H9 (cell line): ENCODE measurements at regions not wholly inside any gene's neighbourhood (a gene's known extent, or its start where the extent isn't known, plus 50 kb on each side); places are given as distances from the start of the nearest gene placed in this dataset.

Source experiments
- DNase-seq: peaks from one replicate; pipeline ENCODE4 v3.0.0-alpha.2; 2017
- H2AFZ ChIP-seq: one replicate; pipeline ENCODE4 v1.6.1; 2013; ENCODE audit warnings: mild to moderate bottlenecking, low read length, control low read depth, moderate library complexity
- H2AK5ac ChIP-seq: 2 replicates; pipeline ENCODE4 v1.6.1; 2013; ENCODE audit warnings: low read length, control low read depth, mixed read lengths; ENCODE audit not compliant: insufficient read length
- H2BK120ac ChIP-seq: one replicate; pipeline ENCODE4 v1.6.1; 2013; ENCODE audit warnings: low read depth, mild to moderate bottlenecking, low read length, control low read depth, inconsistent platforms; ENCODE audit not compliant: poor library complexity, severe bottlenecking
- H2BK12ac ChIP-seq: 2 replicates; pipeline ENCODE4 v1.6.1; 2013; ENCODE audit warnings: low read length, control low read depth, mixed read lengths, low read depth; ENCODE audit not compliant: insufficient read length
- H2BK15ac ChIP-seq: 2 replicates; pipeline ENCODE4 v1.6.1; 2013; ENCODE audit warnings: low read depth, low read length, control low read depth
- H2BK20ac ChIP-seq: one replicate; pipeline ENCODE4 v1.6.1; 2013; ENCODE audit warnings: low read depth, mild to moderate bottlenecking, low read length, control low read depth, inconsistent platforms; ENCODE audit not compliant: poor library complexity, severe bottlenecking
- H2BK5ac ChIP-seq: 2 replicates; pipeline ENCODE4 v1.6.1; 2013; ENCODE audit warnings: low read length, control low read depth, mixed read lengths; ENCODE audit not compliant: insufficient read length
- H3K14ac ChIP-seq: 2 replicates; pipeline ENCODE4 v1.6.1; 2013; ENCODE audit warnings: low read length, control low read depth; ENCODE audit not compliant: insufficient read depth
- H3K18ac ChIP-seq: 2 replicates; pipeline ENCODE4 v1.6.1; 2013; ENCODE audit warnings: low read depth, mild to moderate bottlenecking, mixed read lengths, low read length, control low read depth; ENCODE audit not compliant: insufficient read length
- H3K23ac ChIP-seq: 2 replicates; pipeline ENCODE4 v1.6.1; 2013; ENCODE audit warnings: low read length, control low read depth, mixed read lengths, low read depth; ENCODE audit not compliant: insufficient read length
- H3K23me2 ChIP-seq: 2 replicates; pipeline ENCODE4 v1.6.1; 2013; ENCODE audit warnings: low read depth, mild to moderate bottlenecking, mixed read lengths, low read length, control low read depth; ENCODE audit not compliant: insufficient read length, poor library complexity, severe bottlenecking
- H3K27ac ChIP-seq: 2 replicates; pipeline ENCODE4 v1.5.1; 2013; ENCODE audit warnings: low read length, control low read depth, mixed read lengths, low read depth; ENCODE audit not compliant: insufficient read length
- H3K27me3 ChIP-seq: 2 replicates; pipeline ENCODE4 v1.6.1; 2013; ENCODE audit warnings: low read length, control low read depth, inconsistent platforms; ENCODE audit not compliant: insufficient read depth
- H3K4ac ChIP-seq: 2 replicates; pipeline ENCODE4 v1.6.1; 2013; ENCODE audit warnings: low read depth, mild to moderate bottlenecking, control low read depth, inconsistent platforms, low read length, moderate library complexity
- H3K4me1 ChIP-seq: 2 replicates; pipeline ENCODE4 v1.6.1; 2013; ENCODE audit warnings: low read length, control low read depth, inconsistent platforms; ENCODE audit not compliant: insufficient read depth
- H3K4me2 ChIP-seq: 2 replicates; pipeline ENCODE4 v1.6.1; 2013; ENCODE audit warnings: low read length, control low read depth, mixed read lengths; ENCODE audit not compliant: insufficient read length, insufficient read depth
- H3K56ac ChIP-seq: 2 replicates; pipeline ENCODE4 v1.6.1; 2013; ENCODE audit warnings: low read depth, mild to moderate bottlenecking, mixed read lengths, low read length, control low read depth; ENCODE audit not compliant: insufficient read length
- H3K79me1 ChIP-seq: 2 replicates; pipeline ENCODE4 v1.6.1; 2013; ENCODE audit warnings: low read depth, mild to moderate bottlenecking, moderate library complexity, low read length, control low read depth, inconsistent platforms; ENCODE audit not compliant: insufficient read depth, poor library complexity, severe bottlenecking
- H3K79me2 ChIP-seq: 2 replicates; pipeline ENCODE4 v1.6.1; 2013; ENCODE audit warnings: low read length, control low read depth, inconsistent platforms; ENCODE audit not compliant: insufficient read depth
- H3K9ac ChIP-seq: 2 replicates; pipeline ENCODE4 v1.6.1; 2013; ENCODE audit warnings: low read length, control low read depth, mixed read lengths; ENCODE audit not compliant: insufficient read length; ENCODE audit errors: extremely low read depth
- H3K9me3 ChIP-seq: one replicate; pipeline ENCODE4 v1.6.1; 2013; ENCODE audit warnings: low read depth, low read length, inconsistent platforms; ENCODE audit not compliant: control insufficient read depth
- H3T11ph ChIP-seq: one replicate; pipeline ENCODE4 v1.6.1; 2013; ENCODE audit warnings: mild to moderate bottlenecking, low read length, control low read depth, inconsistent platforms
- H4K20me1 ChIP-seq: one replicate; pipeline ENCODE4 v1.6.1; 2013; ENCODE audit not compliant: control insufficient read depth, insufficient read length, insufficient read depth
- H4K5ac ChIP-seq: 2 replicates; pipeline ENCODE4 v1.6.1; 2013; ENCODE audit warnings: low read depth, mild to moderate bottlenecking, mixed read lengths, low read length, control low read depth; ENCODE audit not compliant: insufficient read length
- H4K8ac ChIP-seq: replicated peaks from 2 replicates; pipeline ENCODE4 v1.6.1; 2013; ENCODE audit warnings: low read length, control low read depth, mixed read lengths, low read depth; ENCODE audit not compliant: insufficient read length
- H4K91ac ChIP-seq: 2 replicates; pipeline ENCODE4 v1.6.1; 2013; ENCODE audit warnings: low read depth, mild to moderate bottlenecking, moderate library complexity, mixed read lengths, low read length, control low read depth; ENCODE audit not compliant: insufficient read length
- H3K27ac Mint-ChIP-seq, 3 experiments: 2 replicates in 2 of 3; 3 replicates in 1 of 3; pipeline ENCODE4 v1.8.0; 2020 to 2021; ENCODE audit warnings: mixed read lengths in 3 of 3, mild to moderate bottlenecking in 1 of 3, moderate library complexity in 1 of 3
- H3K27me3 Mint-ChIP-seq: 2 replicates; pipeline ENCODE4 v1.8.0; 2021; ENCODE audit warnings: low read depth, mild to moderate bottlenecking, moderate library complexity, mixed read lengths
- H3K36me3 Mint-ChIP-seq, 3 experiments: 2 replicates in 2 of 3; 3 replicates in 1 of 3; pipeline ENCODE4 v1.8.0; 2020 to 2021; ENCODE audit warnings: low read depth in 3 of 3, mixed read lengths in 3 of 3; ENCODE audit not compliant: insufficient read depth in 1 of 3
- H3K4me1 Mint-ChIP-seq, 2 experiments: 2 replicates each; pipeline ENCODE4 v1.8.0; 2020; ENCODE audit warnings: mixed read lengths in 2 of 2
- H3K4me3 Mint-ChIP-seq, 2 experiments: 2 replicates in 1 of 2; 3 replicates in 1 of 2; pipeline ENCODE4 v1.8.0; 2020 to 2021; ENCODE audit warnings: mild to moderate bottlenecking in 2 of 2, mixed read lengths in 2 of 2, moderate library complexity in 1 of 2
- H3K9me3 Mint-ChIP-seq, 2 experiments: 2 replicates in 1 of 2; 3 replicates in 1 of 2; pipeline ENCODE4 v1.8.0; 2020; ENCODE audit warnings: mild to moderate bottlenecking in 2 of 2, mixed read lengths in 2 of 2, moderate library complexity in 1 of 2
- TF ChIP-seq, protein P1 (sequence below): fragments of 200-600 bp; sonication (generic); conservative IDR thresholded peaks from 3 replicates; pipeline ENCODE4 v1.8.0; 2021; ENCODE audit warnings: antibody characterized with exemption, mild to moderate bottlenecking

- Mint-ChIP-seq H3K27ac (peak overlapping the region in 1 of 3 experiments; percentile 53; a peak in 1 of 7 replicates), H3K4me3 (no peak overlapping the region), H3K9me3 (no peaks in the 10 kb centered on the region), H3K36me3 (no peaks in the 10 kb centered on the region), H3K27me3 (no peaks in the 10 kb centered on the region), H3K4me1 (no peaks in the 10 kb centered on the region)
- no peak overlapping the region for H2BK120ac ChIP-seq
- no peak overlapping the region for H3K4me2 ChIP-seq
- no peak overlapping the region for H3K4ac ChIP-seq
- no peaks in the 10 kb centered on the region for H3K79me1 ChIP-seq
- H3K23me2 ChIP-seq: no peaks in the 10 kb centered on the region
- no peaks in the 10 kb centered on the region for H3K4me1 ChIP-seq
- no peak overlapping the region for H2BK20ac ChIP-seq
- DNase-seq: no peak
- no peak overlapping the region for H3K23ac ChIP-seq
- no peak overlapping the region for H4K8ac ChIP-seq
- H3K56ac ChIP-seq: no peak overlapping the region
- no peak overlapping the region for H4K91ac ChIP-seq
- no peak overlapping the region for H3T11ph ChIP-seq
- no peak overlapping the region for H2BK12ac ChIP-seq
- no peak overlapping the region for H4K5ac ChIP-seq
- TF ChIP-seq, protein P1, sequence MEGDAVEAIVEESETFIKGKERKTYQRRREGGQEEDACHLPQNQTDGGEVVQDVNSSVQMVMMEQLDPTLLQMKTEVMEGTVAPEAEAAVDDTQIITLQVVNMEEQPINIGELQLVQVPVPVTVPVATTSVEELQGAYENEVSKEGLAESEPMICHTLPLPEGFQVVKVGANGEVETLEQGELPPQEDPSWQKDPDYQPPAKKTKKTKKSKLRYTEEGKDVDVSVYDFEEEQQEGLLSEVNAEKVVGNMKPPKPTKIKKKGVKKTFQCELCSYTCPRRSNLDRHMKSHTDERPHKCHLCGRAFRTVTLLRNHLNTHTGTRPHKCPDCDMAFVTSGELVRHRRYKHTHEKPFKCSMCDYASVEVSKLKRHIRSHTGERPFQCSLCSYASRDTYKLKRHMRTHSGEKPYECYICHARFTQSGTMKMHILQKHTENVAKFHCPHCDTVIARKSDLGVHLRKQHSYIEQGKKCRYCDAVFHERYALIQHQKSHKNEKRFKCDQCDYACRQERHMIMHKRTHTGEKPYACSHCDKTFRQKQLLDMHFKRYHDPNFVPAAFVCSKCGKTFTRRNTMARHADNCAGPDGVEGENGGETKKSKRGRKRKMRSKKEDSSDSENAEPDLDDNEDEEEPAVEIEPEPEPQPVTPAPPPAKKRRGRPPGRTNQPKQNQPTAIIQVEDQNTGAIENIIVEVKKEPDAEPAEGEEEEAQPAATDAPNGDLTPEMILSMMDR: no peak
- H4K20me1 ChIP-seq: no peaks in the 10 kb centered on the region
- no peak overlapping the region for H3K9ac ChIP-seq
- no peak overlapping the region for H3K27ac ChIP-seq
- H3K18ac ChIP-seq: no peak overlapping the region
- H2BK5ac ChIP-seq: no peak overlapping the region
- no peaks in the 10 kb centered on the region for H3K9me3 ChIP-seq
- H2BK15ac ChIP-seq: no peak overlapping the region
- no peaks in the 10 kb centered on the region for H3K79me2 ChIP-seq
- H3K14ac ChIP-seq: no peak overlapping the region
- H3K27me3 ChIP-seq: no peaks in the 10 kb centered on the region
- H2AFZ ChIP-seq: no peak overlapping the region
- H2AK5ac ChIP-seq: no peak overlapping the region
Observed at GRCh38 chr7:118525020-118525419, 300.5 kb downstream of the ANKRD7 start.
